ENCODE measurements at regions not wholly inside any gene's neighbourhood (a gene's known extent, or its start where the extent isn't known, plus 50 kb on each side); places are given as distances from the start of the nearest gene placed in this dataset.
"Not testable (repeated sequence)": the region's sequence is repeated elsewhere in the genome, so short reads cannot be mapped to it uniquely, and the experiment has no call there.

GRCh38 chr7:43058271-43059066, 54.0 kb upstream of the HECW1 start:
- no peak for FAIRE-seq
- Histone ChIP-seq H3K4me2 (peak overlapping the region; percentile 49), H3K4me1 (no peaks in the 10 kb centered on the region), H3K9me3 (0 out of 3 replicates have a peak, but pooled peaks cover 2% of the 10 kb centered on the region), H3K4me3 (peak overlapping the region; percentile 45), H3K27ac (peak overlapping the region; percentile 54 to 59)
- no peak for TF ChIP-seq EHMT2 (IDR thresholded peaks at IDR 0.05; ENCODE audit: low read depth)
- no peak for TF ChIP-seq TP53 (CRISPR knock-in tag; IDR thresholded peaks at IDR 0.05)
- no peak for TF ChIP-seq RNF2 (IDR thresholded peaks at IDR 0.05; ENCODE audit: borderline replicate concordance, low read depth)
- no peak for TF ChIP-seq MYC (IDR thresholded peaks at IDR 0.05; ENCODE audit: borderline replicate concordance, low read length)
- no peak for TF ChIP-seq MAFK (IDR thresholded peaks at IDR 0.05; ENCODE audit: partially characterized antibody)
- no peak for TF ChIP-seq RFX5 (IDR thresholded peaks at IDR 0.05)
- no peak for TF ChIP-seq POLR2A (IDR thresholded peaks at IDR 0.05; ENCODE audit: low read length)
- TF ChIP-seq RARB (CRISPR knock-in tag; IDR thresholded peaks at IDR 0.05) = no peak
- CTCF ChIA-PET = interaction anchor here (1.2 to 1.6 kb wide), 2 partner anchors 13 to 50 kb away, joined by 3 to 4 read pairs; no protein-coding TSS in a partner anchor
- DNase-seq (ENCODE audit: low read depth in 1 of 2, low spot score in 1 of 2) = no peak
- POLR2A ChIA-PET = no interaction called here
- 53% methylated on average over 5 of the region's 5 CpGs for WGBS (ENCODE audit: missing lambda C conversion rate)
- no peak for ATAC-seq

- WGBS (ENCODE audit: missing lambda C conversion rate) = 56% methylated on average over 27 of the region's 33 CpGs
- peak overlapping the region; percentile 45 for H3K4me3 ChIP-seq
These were observed 53.3 kb upstream of the HECW1 start for GRCh38 chr7:43059067-43059600.

More at GRCh38 chr7:43059067-43059600, 53.3 kb upstream of the HECW1 start:
- DNase-seq (ENCODE audit: low read depth in 1 of 2, low spot score in 1 of 2); FAIRE-seq; POLR2A ChIA-PET; H3K9me3 ChIP-seq; H3K4me1 ChIP-seq; ATAC-seq: not testable (repeated sequence)
- peak overlapping the region; percentile 49 for H3K4me2 ChIP-seq
- peak overlapping the region; percentile 54 to 59 for H3K27ac ChIP-seq
- peak; percentile 31; the same call in 1 of the 2 replicates for TF ChIP-seq PHF8 (IDR thresholded peaks at IDR 0.05; ENCODE audit: borderline replicate concordance, low read depth)
- CTCF ChIA-PET = interaction anchor here (1.2 to 1.6 kb wide), 2 partner anchors 12 to 49 kb away, joined by 3 to 4 read pairs; no protein-coding TSS in a partner anchor

All from A549 (cell line).